ENCODE measurements at regions not wholly inside any gene's neighbourhood (a gene's known extent, or its start where the extent isn't known, plus 50 kb on each side); places are given as distances from the start of the nearest gene placed in this dataset.

DNA sequence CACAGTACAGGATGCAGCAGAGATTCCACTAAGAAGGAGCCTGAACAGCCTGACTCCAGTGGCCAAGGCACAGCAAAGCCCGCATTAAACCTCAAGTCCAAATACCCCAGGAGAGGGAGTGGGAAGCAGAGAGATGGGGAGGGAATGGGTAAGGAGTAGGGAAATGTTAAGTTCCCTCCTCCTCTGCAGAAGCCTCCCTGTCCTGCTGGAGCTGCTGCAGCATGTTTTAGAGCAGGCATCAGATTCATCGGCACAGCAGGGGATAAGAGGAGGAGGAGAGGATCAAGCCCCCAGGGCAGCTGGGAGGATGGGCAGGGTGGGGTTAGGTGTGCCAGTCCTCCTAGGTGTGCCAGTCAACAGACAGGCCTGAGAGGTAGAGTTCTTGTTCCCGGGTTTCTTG is 709.7 kb downstream of the PTPRU start:
- no peak for TF ChIP-seq ISL1 (CRISPR knock-in tag; IDR thresholded peaks at IDR 0.05)
- TF ChIP-seq SNAI2 (CRISPR knock-in tag; IDR thresholded peaks at IDR 0.05): no peak
- no peak for TF ChIP-seq RARB (CRISPR knock-in tag; IDR thresholded peaks at IDR 0.05)
- TF ChIP-seq ZFP30 (CRISPR knock-in tag; IDR thresholded peaks at IDR 0.05): no peak
- TF ChIP-seq, protein P1, sequence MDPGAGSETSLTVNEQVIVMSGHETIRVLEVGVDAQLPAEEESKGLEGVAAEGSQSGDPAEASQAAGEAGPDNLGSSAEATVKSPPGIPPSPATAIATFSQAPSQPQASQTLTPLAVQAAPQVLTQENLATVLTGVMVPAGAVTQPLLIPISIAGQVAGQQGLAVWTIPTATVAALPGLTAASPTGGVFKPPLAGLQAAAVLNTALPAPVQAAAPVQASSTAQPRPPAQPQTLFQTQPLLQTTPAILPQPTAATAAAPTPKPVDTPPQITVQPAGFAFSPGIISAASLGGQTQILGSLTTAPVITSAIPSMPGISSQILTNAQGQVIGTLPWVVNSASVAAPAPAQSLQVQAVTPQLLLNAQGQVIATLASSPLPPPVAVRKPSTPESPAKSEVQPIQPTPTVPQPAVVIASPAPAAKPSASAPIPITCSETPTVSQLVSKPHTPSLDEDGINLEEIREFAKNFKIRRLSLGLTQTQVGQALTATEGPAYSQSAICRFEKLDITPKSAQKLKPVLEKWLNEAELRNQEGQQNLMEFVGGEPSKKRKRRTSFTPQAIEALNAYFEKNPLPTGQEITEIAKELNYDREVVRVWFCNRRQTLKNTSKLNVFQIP (CRISPR knock-in tag; IDR thresholded peaks at IDR 0.05; ENCODE audit: borderline replicate concordance, low read depth): no peak
- no peak for TF ChIP-seq GLIS3 (CRISPR knock-in tag; IDR thresholded peaks at IDR 0.05)
- TF ChIP-seq, protein P2, sequence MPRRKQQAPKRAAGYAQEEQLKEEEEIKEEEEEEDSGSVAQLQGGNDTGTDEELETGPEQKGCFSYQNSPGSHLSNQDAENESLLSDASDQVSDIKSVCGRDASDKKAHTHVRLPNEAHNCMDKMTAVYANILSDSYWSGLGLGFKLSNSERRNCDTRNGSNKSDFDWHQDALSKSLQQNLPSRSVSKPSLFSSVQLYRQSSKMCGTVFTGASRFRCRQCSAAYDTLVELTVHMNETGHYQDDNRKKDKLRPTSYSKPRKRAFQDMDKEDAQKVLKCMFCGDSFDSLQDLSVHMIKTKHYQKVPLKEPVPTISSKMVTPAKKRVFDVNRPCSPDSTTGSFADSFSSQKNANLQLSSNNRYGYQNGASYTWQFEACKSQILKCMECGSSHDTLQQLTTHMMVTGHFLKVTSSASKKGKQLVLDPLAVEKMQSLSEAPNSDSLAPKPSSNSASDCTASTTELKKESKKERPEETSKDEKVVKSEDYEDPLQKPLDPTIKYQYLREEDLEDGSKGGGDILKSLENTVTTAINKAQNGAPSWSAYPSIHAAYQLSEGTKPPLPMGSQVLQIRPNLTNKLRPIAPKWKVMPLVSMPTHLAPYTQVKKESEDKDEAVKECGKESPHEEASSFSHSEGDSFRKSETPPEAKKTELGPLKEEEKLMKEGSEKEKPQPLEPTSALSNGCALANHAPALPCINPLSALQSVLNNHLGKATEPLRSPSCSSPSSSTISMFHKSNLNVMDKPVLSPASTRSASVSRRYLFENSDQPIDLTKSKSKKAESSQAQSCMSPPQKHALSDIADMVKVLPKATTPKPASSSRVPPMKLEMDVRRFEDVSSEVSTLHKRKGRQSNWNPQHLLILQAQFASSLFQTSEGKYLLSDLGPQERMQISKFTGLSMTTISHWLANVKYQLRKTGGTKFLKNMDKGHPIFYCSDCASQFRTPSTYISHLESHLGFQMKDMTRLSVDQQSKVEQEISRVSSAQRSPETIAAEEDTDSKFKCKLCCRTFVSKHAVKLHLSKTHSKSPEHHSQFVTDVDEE (CRISPR knock-in tag; IDR thresholded peaks at IDR 0.05): no peak
- TF ChIP-seq, protein P3, sequence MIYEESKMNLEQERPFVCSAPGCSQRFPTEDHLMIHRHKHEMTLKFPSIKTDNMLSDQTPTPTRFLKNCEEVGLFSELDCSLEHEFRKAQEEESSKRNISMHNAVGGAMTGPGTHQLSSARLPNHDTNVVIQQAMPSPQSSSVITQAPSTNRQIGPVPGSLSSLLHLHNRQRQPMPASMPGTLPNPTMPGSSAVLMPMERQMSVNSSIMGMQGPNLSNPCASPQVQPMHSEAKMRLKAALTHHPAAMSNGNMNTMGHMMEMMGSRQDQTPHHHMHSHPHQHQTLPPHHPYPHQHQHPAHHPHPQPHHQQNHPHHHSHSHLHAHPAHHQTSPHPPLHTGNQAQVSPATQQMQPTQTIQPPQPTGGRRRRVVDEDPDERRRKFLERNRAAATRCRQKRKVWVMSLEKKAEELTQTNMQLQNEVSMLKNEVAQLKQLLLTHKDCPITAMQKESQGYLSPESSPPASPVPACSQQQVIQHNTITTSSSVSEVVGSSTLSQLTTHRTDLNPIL (CRISPR knock-in tag; IDR thresholded peaks at IDR 0.05; ENCODE audit: low read depth): no peak
- TF ChIP-seq ESRRG (CRISPR knock-in tag; IDR thresholded peaks at IDR 0.05): no peak
- no peak for TF ChIP-seq ZNF70 (CRISPR knock-in tag; IDR thresholded peaks at IDR 0.05)
- TF ChIP-seq, protein P4, sequence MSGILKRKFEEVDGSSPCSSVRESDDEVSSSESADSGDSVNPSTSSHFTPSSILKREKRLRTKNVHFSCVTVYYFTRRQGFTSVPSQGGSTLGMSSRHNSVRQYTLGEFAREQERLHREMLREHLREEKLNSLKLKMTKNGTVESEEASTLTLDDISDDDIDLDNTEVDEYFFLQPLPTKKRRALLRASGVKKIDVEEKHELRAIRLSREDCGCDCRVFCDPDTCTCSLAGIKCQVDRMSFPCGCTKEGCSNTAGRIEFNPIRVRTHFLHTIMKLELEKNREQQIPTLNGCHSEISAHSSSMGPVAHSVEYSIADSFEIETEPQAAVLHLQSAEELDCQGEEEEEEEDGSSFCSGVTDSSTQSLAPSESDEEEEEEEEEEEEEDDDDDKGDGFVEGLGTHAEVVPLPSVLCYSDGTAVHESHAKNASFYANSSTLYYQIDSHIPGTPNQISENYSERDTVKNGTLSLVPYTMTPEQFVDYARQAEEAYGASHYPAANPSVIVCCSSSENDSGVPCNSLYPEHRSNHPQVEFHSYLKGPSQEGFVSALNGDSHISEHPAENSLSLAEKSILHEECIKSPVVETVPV (CRISPR knock-in tag; IDR thresholded peaks at IDR 0.05): no peak
- TF ChIP-seq ZNF565 (CRISPR knock-in tag; conservative IDR thresholded peaks at IDR 0.05; ENCODE audit: low read depth): no peak
- no peak for ATAC-seq

DNA sequence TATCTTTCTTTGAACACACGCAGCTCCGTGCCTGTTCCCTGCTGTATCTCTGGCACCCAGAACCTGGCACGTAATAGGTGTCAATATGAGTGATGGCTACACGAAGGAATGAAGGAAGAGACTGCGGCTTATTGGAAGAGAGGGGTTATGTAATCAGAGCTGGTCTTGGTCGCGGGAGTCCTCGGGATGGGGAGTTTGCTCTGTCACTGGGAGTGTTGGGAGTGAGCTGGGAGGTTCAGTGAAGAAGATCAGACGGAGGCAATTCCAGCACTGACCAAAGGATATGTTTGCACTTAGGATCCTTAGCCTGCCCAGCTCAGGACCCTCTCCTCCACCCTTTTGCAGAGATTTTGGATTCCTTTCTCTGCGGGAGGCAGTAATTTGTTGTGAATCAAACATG is 709.1 kb downstream of the PTPRU start:
- TF ChIP-seq ZC3H10 (CRISPR knock-in tag; IDR thresholded peaks at IDR 0.05) (no peak), ZNF70 (CRISPR knock-in tag; IDR thresholded peaks at IDR 0.05) (no peak), PPARA (CRISPR knock-in tag; IDR thresholded peaks at IDR 0.05; ENCODE audit: borderline replicate concordance) (no peak), ZFP30 (CRISPR knock-in tag; IDR thresholded peaks at IDR 0.05) (no peak), ISL1 (CRISPR knock-in tag; IDR thresholded peaks at IDR 0.05) (no peak), CSDC2 (CRISPR knock-in tag; IDR thresholded peaks at IDR 0.05) (no peak), ZFP3 (CRISPR knock-in tag; IDR thresholded peaks at IDR 0.05) (no peak), GLIS3 (CRISPR knock-in tag; IDR thresholded peaks at IDR 0.05) (no peak), ESRRG (CRISPR knock-in tag; IDR thresholded peaks at IDR 0.05) (no peak), ARNTL (CRISPR knock-in tag; IDR thresholded peaks at IDR 0.05; ENCODE audit: borderline replicate concordance, low read depth) (no peak), ZNF565 (CRISPR knock-in tag; conservative IDR thresholded peaks at IDR 0.05; ENCODE audit: low read depth) (no peak), SNAI2 (CRISPR knock-in tag; IDR thresholded peaks at IDR 0.05) (no peak), TOX (CRISPR knock-in tag; IDR thresholded peaks at IDR 0.05; ENCODE audit: borderline replicate concordance) (no peak), RARB (CRISPR knock-in tag; IDR thresholded peaks at IDR 0.05) (no peak), BACH2 (CRISPR knock-in tag; IDR thresholded peaks at IDR 0.05; ENCODE audit: borderline replicate concordance) (no peak)
- TF ChIP-seq, protein P4 (CRISPR knock-in tag; IDR thresholded peaks at IDR 0.05): no peak
- TF ChIP-seq, protein P5, sequence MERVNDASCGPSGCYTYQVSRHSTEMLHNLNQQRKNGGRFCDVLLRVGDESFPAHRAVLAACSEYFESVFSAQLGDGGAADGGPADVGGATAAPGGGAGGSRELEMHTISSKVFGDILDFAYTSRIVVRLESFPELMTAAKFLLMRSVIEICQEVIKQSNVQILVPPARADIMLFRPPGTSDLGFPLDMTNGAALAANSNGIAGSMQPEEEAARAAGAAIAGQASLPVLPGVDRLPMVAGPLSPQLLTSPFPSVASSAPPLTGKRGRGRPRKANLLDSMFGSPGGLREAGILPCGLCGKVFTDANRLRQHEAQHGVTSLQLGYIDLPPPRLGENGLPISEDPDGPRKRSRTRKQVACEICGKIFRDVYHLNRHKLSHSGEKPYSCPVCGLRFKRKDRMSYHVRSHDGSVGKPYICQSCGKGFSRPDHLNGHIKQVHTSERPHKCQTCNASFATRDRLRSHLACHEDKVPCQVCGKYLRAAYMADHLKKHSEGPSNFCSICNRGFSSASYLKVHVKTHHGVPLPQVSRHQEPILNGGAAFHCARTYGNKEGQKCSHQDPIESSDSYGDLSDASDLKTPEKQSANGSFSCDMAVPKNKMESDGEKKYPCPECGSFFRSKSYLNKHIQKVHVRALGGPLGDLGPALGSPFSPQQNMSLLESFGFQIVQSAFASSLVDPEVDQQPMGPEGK (CRISPR knock-in tag; IDR thresholded peaks at IDR 0.05; ENCODE audit: borderline replicate concordance): no peak
- no peak for ATAC-seq
